ENCODE measurements at regions not wholly inside any gene's neighbourhood (a gene's known extent, or its start where the extent isn't known, plus 50 kb on each side); places are given as distances from the start of the nearest gene placed in this dataset.

DNA sequence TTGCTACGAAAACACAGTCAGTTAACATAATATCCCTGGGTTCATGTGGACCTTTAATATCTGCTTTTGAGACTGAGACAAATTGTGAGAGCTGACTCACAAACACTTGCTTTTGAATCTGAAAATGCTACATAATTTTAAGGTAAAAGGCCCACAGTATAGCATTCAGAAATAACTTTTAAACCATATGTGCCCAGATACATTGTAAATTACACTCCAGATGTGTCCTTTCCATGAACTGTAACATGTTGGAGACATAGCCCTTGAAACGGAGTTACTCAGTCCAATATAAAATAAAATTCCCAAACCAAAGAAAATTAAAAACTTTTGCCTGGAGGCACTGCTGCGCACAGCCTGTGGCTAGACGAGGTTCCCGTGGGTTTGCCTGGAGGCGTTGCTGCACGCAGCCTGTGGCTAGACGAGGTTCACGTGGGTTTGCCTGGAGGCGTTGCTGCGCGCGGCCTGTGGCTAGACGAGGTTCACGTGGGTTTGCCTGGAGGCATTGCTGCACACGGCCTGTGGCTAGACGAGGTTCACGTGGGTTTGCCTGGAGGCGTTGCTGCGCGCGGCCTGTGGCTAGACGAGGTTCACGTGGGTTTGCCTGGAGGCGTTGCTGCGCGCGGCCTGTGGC, 131.9 kb upstream of the ALKAL2 start:
- TF ChIP-seq GLIS3 (CRISPR knock-in tag; IDR thresholded peaks at IDR 0.05), result no peak
- TF ChIP-seq RARB (CRISPR knock-in tag; IDR thresholded peaks at IDR 0.05), result no peak
- TF ChIP-seq ZFP30 (CRISPR knock-in tag; IDR thresholded peaks at IDR 0.05), result no peak
- TF ChIP-seq ARNTL (CRISPR knock-in tag; IDR thresholded peaks at IDR 0.05; ENCODE audit: borderline replicate concordance, low read depth), result no peak
- no peak for TF ChIP-seq BACH2 (CRISPR knock-in tag; IDR thresholded peaks at IDR 0.05; ENCODE audit: borderline replicate concordance)
- no peak for TF ChIP-seq ZNF8 (CRISPR knock-in tag; IDR thresholded peaks at IDR 0.05)
- no peak for TF ChIP-seq CSRNP3 (CRISPR knock-in tag; IDR thresholded peaks at IDR 0.05)
- no peak for TF ChIP-seq OSR1 (CRISPR knock-in tag; IDR thresholded peaks at IDR 0.05)
